Thyroid gland (tissue), 4 donors: ENCODE measurements at regions not wholly inside any gene's neighbourhood (a gene's known extent, or its start where the extent isn't known, plus 50 kb on each side); places are given as distances from the start of the nearest gene placed in this dataset.

ENCODE experiments used
- POLR2A ChIP-seq, 2 donors: fragments of 450-650 bp; IDR thresholded peaks; one replicate each; pipeline ENCODE4 v1.6.1; 2017; ENCODE audit warnings: antibody characterized with exemption in 2 of 2, mild to moderate bottlenecking in 2 of 2, moderate library complexity in 1 of 2
- TF ChIP-seq, protein P1 (sequence below), 6 experiments: fragments of 200-600 bp in 3 of 6; fragments of 450-650 bp in 3 of 6; sonication (generic) in 3 of 6; IDR thresholded peaks; one replicate each; pipeline ENCODE4 v1.5.1; 2016 to 2019; ENCODE audit warnings: antibody characterized with exemption in 6 of 6, mild to moderate bottlenecking in 2 of 6, inconsistent platforms in 1 of 6, moderate library complexity in 1 of 6

GRCh38 chr5:85590764-85591163 is 1027.0 kb upstream of the COX7C start:
- TF ChIP-seq, protein P1, sequence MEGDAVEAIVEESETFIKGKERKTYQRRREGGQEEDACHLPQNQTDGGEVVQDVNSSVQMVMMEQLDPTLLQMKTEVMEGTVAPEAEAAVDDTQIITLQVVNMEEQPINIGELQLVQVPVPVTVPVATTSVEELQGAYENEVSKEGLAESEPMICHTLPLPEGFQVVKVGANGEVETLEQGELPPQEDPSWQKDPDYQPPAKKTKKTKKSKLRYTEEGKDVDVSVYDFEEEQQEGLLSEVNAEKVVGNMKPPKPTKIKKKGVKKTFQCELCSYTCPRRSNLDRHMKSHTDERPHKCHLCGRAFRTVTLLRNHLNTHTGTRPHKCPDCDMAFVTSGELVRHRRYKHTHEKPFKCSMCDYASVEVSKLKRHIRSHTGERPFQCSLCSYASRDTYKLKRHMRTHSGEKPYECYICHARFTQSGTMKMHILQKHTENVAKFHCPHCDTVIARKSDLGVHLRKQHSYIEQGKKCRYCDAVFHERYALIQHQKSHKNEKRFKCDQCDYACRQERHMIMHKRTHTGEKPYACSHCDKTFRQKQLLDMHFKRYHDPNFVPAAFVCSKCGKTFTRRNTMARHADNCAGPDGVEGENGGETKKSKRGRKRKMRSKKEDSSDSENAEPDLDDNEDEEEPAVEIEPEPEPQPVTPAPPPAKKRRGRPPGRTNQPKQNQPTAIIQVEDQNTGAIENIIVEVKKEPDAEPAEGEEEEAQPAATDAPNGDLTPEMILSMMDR (IDR thresholded peaks at IDR 0.05): no peak
- TF ChIP-seq POLR2A (IDR thresholded peaks at IDR 0.05): no peak
